WERI-Rb-1 (cell line): ENCODE measurements at regions not wholly inside any gene's neighbourhood (a gene's known extent, or its start where the extent isn't known, plus 50 kb on each side); places are given as distances from the start of the nearest gene placed in this dataset.

Experiments used
- DNase-seq: peaks from one replicate; pipeline ENCODE4 v3.0.0-alpha.2; 2020
- H3K27ac ChIP-seq: fragments of 250-450 bp; sonication (Bioruptor Pico); 2 replicates; pipeline ENCODE4 v1.5.1; 2020; ENCODE audit warnings: mild to moderate bottlenecking, moderate library complexity
- H3K27me3 ChIP-seq: fragments of 250-450 bp; sonication (Bioruptor Pico); 2 replicates; pipeline ENCODE4 v1.5.1; 2021; ENCODE audit warnings: mild to moderate bottlenecking, low read depth, moderate library complexity; ENCODE audit not compliant: insufficient read depth, severe bottlenecking
- H3K36me3 ChIP-seq: fragments of 250-450 bp; sonication (Bioruptor Pico); 2 replicates; pipeline ENCODE4 v1.5.1; 2020; ENCODE audit warnings: mild to moderate bottlenecking, moderate library complexity
- H3K4me3 ChIP-seq: 2 replicates; pipeline ENCODE4 v1.5.1; 2011; ENCODE audit warnings: low read depth, mild to moderate bottlenecking, control low read depth, low read length
- H3K9me3 ChIP-seq: fragments of 250-450 bp; sonication (Bioruptor Pico); 2 replicates; pipeline ENCODE4 v1.5.1; 2021; ENCODE audit warnings: mild to moderate bottlenecking, moderate library complexity; ENCODE audit not compliant: severe bottlenecking
- CTCF ChIP-seq: IDR thresholded peaks from 2 replicates; pipeline ENCODE4 v1.5.1; 2011; ENCODE audit warnings: low read depth, mild to moderate bottlenecking, control low read depth, inconsistent platforms, low read length

- Histone ChIP-seq H3K4me3 (no peak overlapping the region), H3K9me3 (no peaks in the 10 kb centered on the region), H3K36me3 (no peaks in the 10 kb centered on the region), H3K27ac (no peak overlapping the region), H3K27me3 (no peaks in the 10 kb centered on the region)
- DNase-seq: no peak
- TF ChIP-seq CTCF: no peak
These were observed 1486.5 kb downstream of the TBC1D22A start for GRCh38 chr22:48248901-48249455.

- no peaks in the 10 kb centered on the region for H3K9me3 ChIP-seq
- no peak overlapping the region for H3K4me3 ChIP-seq
- no peaks in the 10 kb centered on the region for H3K36me3 ChIP-seq
- no peaks in the 10 kb centered on the region for H3K27me3 ChIP-seq
- no peak for TF ChIP-seq CTCF
- DNase-seq: no peak
- H3K27ac ChIP-seq: no peak overlapping the region
These were observed 1485.4 kb downstream of the TBC1D22A start for GRCh38 chr22:48247829-48248228.

GRCh38 chr22:48245196-48245485 is 1482.7 kb downstream of the TBC1D22A start:
- no peak for TF ChIP-seq CTCF
- no peak overlapping the region for H3K4me3 ChIP-seq
- no peak for DNase-seq
- H3K27me3 ChIP-seq: no peaks in the 10 kb centered on the region
- no peaks in the 10 kb centered on the region for H3K36me3 ChIP-seq
- H3K9me3 ChIP-seq: no peaks in the 10 kb centered on the region
- H3K27ac ChIP-seq: no peak overlapping the region

GRCh38 chr22:48244388-48245195 is 1482.1 kb downstream of the TBC1D22A start:
- Histone ChIP-seq H3K36me3 (no peaks in the 10 kb centered on the region), H3K4me3 (no peak overlapping the region), H3K27ac (no peak overlapping the region), H3K9me3 (no peaks in the 10 kb centered on the region), H3K27me3 (no peaks in the 10 kb centered on the region)
- DNase-seq: no peak
- TF ChIP-seq CTCF: no peak

- no peak for DNase-seq
- Histone ChIP-seq H3K27ac (no peak overlapping the region), H3K4me3 (no peak overlapping the region), H3K36me3 (no peaks in the 10 kb centered on the region), H3K9me3 (no peaks in the 10 kb centered on the region), H3K27me3 (no peaks in the 10 kb centered on the region)
- TF ChIP-seq CTCF: no peak
These were observed 1480.0 kb downstream of the TBC1D22A start for GRCh38 chr22:48242461-48242864.

GRCh38 chr22:48241658-48242057 is 1479.2 kb downstream of the TBC1D22A start:
- DNase-seq: no peak
- TF ChIP-seq CTCF: no peak
- Histone ChIP-seq H3K36me3 (no peaks in the 10 kb centered on the region), H3K9me3 (no peaks in the 10 kb centered on the region), H3K27me3 (no peaks in the 10 kb centered on the region), H3K27ac (no peak overlapping the region), H3K4me3 (no peak overlapping the region)
